Liver (tissue), 8 donors: ENCODE measurements at regions not wholly inside any gene's neighbourhood (a gene's known extent, or its start where the extent isn't known, plus 50 kb on each side); places are given as distances from the start of the nearest gene placed in this dataset.

Experiments used
- DNase-seq: peaks from one replicate; pipeline ENCODE4 v3.0.0-alpha.2; 2017; ENCODE audit warnings: low spot score
- H3K27ac ChIP-seq, 2 donors: one replicate each; pipeline ENCODE4 v1.7.0; 2013; ENCODE audit warnings: inconsistent platforms in 2 of 2, low read length in 2 of 2, control low read depth in 1 of 2, low read depth in 1 of 2, mild to moderate bottlenecking in 1 of 2
- H3K27me3 ChIP-seq, 4 donors: one replicate each; pipeline versions ENCODE4 v1.6.1 to v1.7.0; 2013; ENCODE audit warnings: low read length in 3 of 4, inconsistent platforms in 1 of 4, mild to moderate bottlenecking in 1 of 4, moderate library complexity in 1 of 4; ENCODE audit not compliant: control insufficient read depth in 4 of 4, insufficient read depth in 4 of 4
- H3K36me3 ChIP-seq, 4 donors: one replicate each; pipeline versions ENCODE4 v1.6.1 to v1.7.0; 2013; ENCODE audit warnings: low read length in 3 of 4, mild to moderate bottlenecking in 3 of 4, low read depth in 1 of 4, moderate library complexity in 1 of 4; ENCODE audit not compliant: control insufficient read depth in 4 of 4, insufficient read depth in 3 of 4
- H3K4me1 ChIP-seq, 4 donors: one replicate each; pipeline versions ENCODE4 v1.6.1 to v1.7.0; 2013; ENCODE audit warnings: low read length in 3 of 4, mild to moderate bottlenecking in 3 of 4, moderate library complexity in 1 of 4; ENCODE audit not compliant: control insufficient read depth in 4 of 4, insufficient read depth in 4 of 4
- H3K4me3 ChIP-seq, 3 donors: one replicate each; pipeline versions ENCODE4 v1.6.1 to v1.7.0; 2013; ENCODE audit warnings: low read length in 3 of 3, control low read depth in 1 of 3, low read depth in 1 of 3, mild to moderate bottlenecking in 1 of 3
- H3K9ac ChIP-seq, 2 donors: one replicate each; pipeline ENCODE4 v1.7.0; 2013; ENCODE audit warnings: low read length in 2 of 2, mild to moderate bottlenecking in 2 of 2, moderate library complexity in 2 of 2, control low read depth in 1 of 2, low read depth in 1 of 2
- H3K9me3 ChIP-seq, 4 donors: one replicate each; pipeline versions ENCODE4 v1.6.1 to v1.7.0; 2013; ENCODE audit warnings: low read length in 3 of 4; ENCODE audit not compliant: control insufficient read depth in 4 of 4
- CTCF ChIP-seq: fragments of 150-350 bp; IDR thresholded peaks from 2 replicates; pipeline ENCODE4 v1.5.1; 2017; ENCODE audit warnings: improper control_type of control experiment, low read depth, low read length; ENCODE audit not compliant: missing input control
- EGR1 ChIP-seq, 2 donors: IDR thresholded peaks; 2 replicates each; pipeline ENCODE4 v1.6.1; 2016 to 2018; ENCODE audit warnings: antibody characterized with exemption in 2 of 2, low read depth in 2 of 2
- HNF4A ChIP-seq, 2 donors: conservative IDR thresholded peaks; 2 replicates each; pipeline ENCODE4 v1.6.1; 2016; ENCODE audit warnings: antibody characterized with exemption in 2 of 2, mild to moderate bottlenecking in 2 of 2
- HNF4G ChIP-seq: IDR thresholded peaks from 2 replicates; pipeline ENCODE4 v1.6.1; 2016; ENCODE audit warnings: antibody characterized with exemption
- JUND ChIP-seq, 2 donors: IDR thresholded peaks; 2 replicates each; pipeline ENCODE4 v1.6.1; 2016; ENCODE audit warnings: antibody characterized with exemption in 2 of 2
- RAD21 ChIP-seq, 2 donors: IDR thresholded peaks; 2 replicates each; pipeline ENCODE4 v1.6.1; 2016; ENCODE audit warnings: antibody characterized with exemption in 2 of 2, mild to moderate bottlenecking in 2 of 2
- RXRA ChIP-seq, 2 donors: IDR thresholded peaks; 2 replicates each; pipeline ENCODE4 v1.6.1; 2017 to 2018; ENCODE audit warnings: antibody characterized with exemption in 2 of 2, mild to moderate bottlenecking in 1 of 2
- SP1 ChIP-seq: IDR thresholded peaks from 2 replicates; pipeline ENCODE4 v1.6.1; 2018; ENCODE audit warnings: antibody characterized with exemption, mild to moderate bottlenecking
- TAF1 ChIP-seq: conservative IDR thresholded peaks from 2 replicates; pipeline ENCODE4 v1.6.1; 2016; ENCODE audit warnings: antibody characterized with exemption, mild to moderate bottlenecking
- YY1 ChIP-seq: IDR thresholded peaks from 2 replicates; pipeline ENCODE4 v1.6.1; 2016; ENCODE audit warnings: antibody characterized with exemption, mild to moderate bottlenecking
- ZBTB33 ChIP-seq: IDR thresholded peaks from 2 replicates; pipeline ENCODE4 v1.6.1; 2016; ENCODE audit warnings: antibody characterized with exemption
- WGBS: extraction: QIAGEN DNeasy Blood & Tissue Kit; methylation state at CpG from one replicate; pipeline ENCODE4 v1.1.7; 2013; 5-methylcytosine and 5-hydroxymethylcytosine counted together
- TF ChIP-seq, protein P1 (sequence below): IDR thresholded peaks from 2 replicates; pipeline ENCODE4 v1.6.1; 2016; ENCODE audit warnings: antibody characterized with exemption
- donor health status: healthy.
- donor health status: healthy.
- donor health status: healthy.
- donor health status: healthy.
- donor health status: healthy.

DNA sequence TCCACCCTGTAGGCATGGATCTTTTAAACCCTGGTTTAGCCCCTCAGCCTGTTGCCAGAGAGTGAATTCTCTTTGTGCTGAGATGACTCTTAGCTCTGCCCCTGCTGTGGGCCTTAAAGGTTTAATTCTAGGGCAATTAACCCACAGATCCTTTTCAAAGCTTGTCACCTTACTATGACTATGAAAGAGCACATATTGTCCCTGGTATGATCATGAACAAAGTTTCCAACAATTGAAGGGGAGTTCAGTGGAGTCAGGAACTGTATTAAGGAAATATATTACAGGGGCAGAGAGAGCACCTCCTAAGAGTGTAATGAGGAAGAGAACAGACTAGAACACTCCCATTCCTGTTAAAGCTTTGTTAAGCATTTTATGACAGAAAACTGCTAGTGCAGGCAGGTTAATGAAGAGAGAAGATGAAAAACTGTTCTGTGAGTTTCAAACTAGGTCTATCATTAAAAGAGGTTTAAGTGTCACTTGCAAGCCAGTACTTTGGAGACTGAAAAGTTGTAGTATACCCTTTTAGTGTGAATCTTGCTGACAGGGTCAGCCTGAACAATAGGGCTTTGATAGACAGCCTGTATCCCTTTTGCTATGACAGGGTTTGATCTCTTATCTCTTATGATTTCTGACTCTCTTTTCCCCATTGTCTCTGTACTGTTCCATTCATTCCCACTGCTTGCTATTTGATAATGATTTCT, 104.2 kb upstream of the ELL2 start:
- Histone ChIP-seq H3K9me3 (no peaks in the 10 kb centered on the region), H3K4me1 (no peaks in the 10 kb centered on the region), H3K27ac (no peak overlapping the region), H3K4me3 (no peak overlapping the region), H3K36me3 (no peaks in the 10 kb centered on the region), H3K27me3 (no peaks in the 10 kb centered on the region), H3K9ac (no peak overlapping the region)
- TF ChIP-seq, protein P1, sequence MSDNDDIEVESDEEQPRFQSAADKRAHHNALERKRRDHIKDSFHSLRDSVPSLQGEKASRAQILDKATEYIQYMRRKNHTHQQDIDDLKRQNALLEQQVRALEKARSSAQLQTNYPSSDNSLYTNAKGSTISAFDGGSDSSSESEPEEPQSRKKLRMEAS: no peak
- no peak for TF ChIP-seq HNF4A (conservative IDR thresholded peaks at IDR 0.05)
- TF ChIP-seq ZBTB33: no peak
- TF ChIP-seq RAD21 (IDR thresholded peaks at IDR 0.05): no peak
- TF ChIP-seq HNF4G: no peak
- no peak for TF ChIP-seq YY1
- no peak for TF ChIP-seq RXRA (IDR thresholded peaks at IDR 0.05)
- no peak for DNase-seq

DNA sequence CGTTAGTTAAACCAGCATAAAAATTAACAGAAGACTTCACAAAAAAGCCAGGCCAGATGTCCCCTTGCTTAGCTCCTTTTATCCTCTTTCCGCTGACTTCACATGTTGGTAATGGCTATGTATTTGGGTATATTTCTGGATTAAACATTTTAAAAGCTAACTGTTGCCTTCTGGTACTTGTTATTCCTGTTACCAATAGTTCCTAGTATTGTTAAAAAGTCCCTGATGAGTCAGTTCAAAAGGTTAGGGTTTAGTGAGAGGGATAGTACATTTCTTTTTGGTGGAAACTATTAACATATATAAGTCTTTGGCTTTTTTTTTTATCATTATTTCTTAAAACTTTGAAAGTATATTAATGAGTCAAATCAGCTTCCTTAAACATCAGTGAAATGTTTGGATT, 103.2 kb upstream of the ELL2 start:
- TF ChIP-seq ZBTB33: no peak
- TF ChIP-seq YY1: no peak
- no peak for TF ChIP-seq JUND (IDR thresholded peaks at IDR 0.05)
- TF ChIP-seq, protein P1: no peak
- TF ChIP-seq RAD21 (IDR thresholded peaks at IDR 0.05): no peak
- DNase-seq: no peak
- no peaks in the 10 kb centered on the region for H3K4me1 ChIP-seq
- H3K27ac ChIP-seq: no peak overlapping the region
- H3K27me3 ChIP-seq: no peaks in the 10 kb centered on the region
- WGBS: 93% methylated on average over 2 of the region's 2 CpGs
- no peak overlapping the region for H3K9ac ChIP-seq
- no peaks in the 10 kb centered on the region for H3K9me3 ChIP-seq
- H3K4me3 ChIP-seq: no peak overlapping the region
- H3K36me3 ChIP-seq: no peaks in the 10 kb centered on the region

- H3K27me3 ChIP-seq: no peaks in the 10 kb centered on the region
- no peaks in the 10 kb centered on the region for H3K4me1 ChIP-seq
- no peak overlapping the region for H3K9ac ChIP-seq
- no peaks in the 10 kb centered on the region for H3K36me3 ChIP-seq
- WGBS: 93% methylated on average over 1 of the region's 1 CpG
- no peak overlapping the region for H3K4me3 ChIP-seq
- TF ChIP-seq TAF1 (no peak), EGR1 (IDR thresholded peaks at IDR 0.05; ENCODE audit: low read depth in 2 of 2) (no peak), CTCF (no peak), SP1 (no peak), HNF4G (no peak), HNF4A (conservative IDR thresholded peaks at IDR 0.05) (no peak), JUND (IDR thresholded peaks at IDR 0.05) (no peak), RAD21 (IDR thresholded peaks at IDR 0.05) (no peak)
- DNase-seq: no peak
- no peaks in the 10 kb centered on the region for H3K9me3 ChIP-seq
- no peak overlapping the region for H3K27ac ChIP-seq
These were observed 101.2 kb upstream of the ELL2 start for GRCh38 chr5:96062836-96063235.
